Psoas muscle (tissue), 7 donors: ENCODE measurements at regions not wholly inside any gene's neighbourhood (a gene's known extent, or its start where the extent isn't known, plus 50 kb on each side); places are given as distances from the start of the nearest gene placed in this dataset.

Experiments
- ATAC-seq, 4 donors: fragments of 200-7000 bp; cut with Tn5 transposase; one replicate each; pipeline ENCODE4 v1.9.1; 2020; ENCODE audit warnings: moderate library complexity in 3 of 4, mild to moderate bottlenecking in 2 of 4
- DNase-seq, 2 donors: peaks; one replicate each; pipeline ENCODE4 v3.0.0-alpha.2; 2020
- H3K27ac ChIP-seq: fragments of 200-600 bp; one replicate; pipeline ENCODE4 v1.8.0; 2022
- H3K27me3 ChIP-seq, 3 donors: fragments of 200-600 bp in 1 of 3; one replicate each; pipeline versions ENCODE4 v1.6.1 to v1.8.0; 2013 to 2022; ENCODE audit warnings: low read length in 2 of 3, mild to moderate bottlenecking in 2 of 3, moderate library complexity in 1 of 3; ENCODE audit not compliant: insufficient read depth in 3 of 3
- H3K36me3 ChIP-seq, 2 donors: fragments of 200-600 bp in 1 of 2; one replicate each; pipeline versions ENCODE4 v1.6.1 to v1.8.0; 2013 to 2022; ENCODE audit warnings: low read depth in 1 of 2, mild to moderate bottlenecking in 1 of 2, moderate library complexity in 1 of 2; ENCODE audit not compliant: insufficient read depth in 1 of 2
- H3K4me1 ChIP-seq: fragments of 200-600 bp; one replicate; pipeline ENCODE4 v1.8.0; 2022
- H3K4me3 ChIP-seq: fragments of 200-600 bp; one replicate; pipeline ENCODE4 v1.8.0; 2022; ENCODE audit warnings: mild to moderate bottlenecking
- H3K9me3 ChIP-seq: fragments of 200-600 bp; one replicate; pipeline ENCODE4 v1.8.0; 2022
- CTCF ChIP-seq: fragments of 200-600 bp; IDR thresholded peaks from one replicate; pipeline ENCODE4 v1.8.0; 2022; ENCODE audit warnings: antibody characterized with exemption
- WGBS, 3 donors: extraction: QIAGEN DNeasy Blood & Tissue Kit; methylation state at CpG; one replicate each; pipeline versions ENCODE4 v1.1.6 to v1.1.7; 2013; 5-methylcytosine and 5-hydroxymethylcytosine counted together
- intact Hi-C, 2 donors: fragments of 100-400 bp; cut with DNase I; formaldehyde crosslinking; loops; one replicate each; pipeline versions ENCODE4 v1.11.0 to v1.14.2; 2022
- donor health status: healthy with polysubstance abuse.
- donor health status: DM: no; HTN: no; CAD: no; lungs with moderate emphysema.
- donor health status: Bipolar disorder and iron deficiency.
- donor health status: healthy.
- donor health status: DM: yes; HTN: yes; CAD: no.
- donor health status: DM: no; HTN: no; CAD: no.
- donor health status: DM: yes; HTN: yes; CAD: no.

DNA sequence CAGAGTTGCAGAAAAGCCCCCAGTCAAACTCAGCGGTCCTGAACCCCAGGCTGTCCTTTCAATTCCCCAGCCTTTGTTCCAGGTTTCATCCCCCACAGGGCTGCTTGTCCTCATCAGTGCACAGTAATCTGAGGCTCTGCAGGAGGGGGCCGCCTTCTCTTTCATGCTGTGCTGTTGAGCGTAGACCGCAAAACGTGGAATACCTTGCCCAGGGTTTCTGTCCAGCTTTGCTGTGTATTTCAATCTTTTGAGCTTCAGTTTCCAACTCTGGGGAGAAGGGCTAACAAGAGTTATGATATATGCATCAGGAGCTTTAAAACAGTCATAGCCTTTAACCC lies 64.8 kb downstream of the FAM43A start:
- Histone ChIP-seq H3K4me3 (no peak overlapping the region), H3K4me1 (no peaks in the 10 kb centered on the region), H3K27me3 (no peaks in the 10 kb centered on the region), H3K27ac (no peak overlapping the region), H3K9me3 (no peaks in the 10 kb centered on the region), H3K36me3 (no peaks in the 10 kb centered on the region)
- DNase-seq = no peak
- intact Hi-C loops = no loop called here
- no peak for ATAC-seq
- WGBS, 3 donors = 72 to 74% (median 73%) methylated on average over 5 of the region's 5 CpGs
- TF ChIP-seq CTCF = no peak

GRCh38 chr3:194755671-194756459 lies 70.2 kb downstream of the FAM43A start:
- peaks cover 15% of the 10 kb centered on the region for H3K4me1 ChIP-seq
- intact Hi-C loops = no loop called here
- no peak overlapping the region for H3K4me3 ChIP-seq
- H3K36me3 ChIP-seq = no peaks in the 10 kb centered on the region
- TF ChIP-seq CTCF = no peak
- DNase-seq = no peak
- peak in 2 of 4 donors; percentile 1 to 41 for ATAC-seq
- no peak overlapping the region for H3K27ac ChIP-seq
- no peaks in the 10 kb centered on the region for H3K27me3 ChIP-seq
- WGBS, 3 donors = 47 to 65% (median 53%) methylated on average over 29 of the region's 29 CpGs
- no peaks in the 10 kb centered on the region for H3K9me3 ChIP-seq

- no peaks in the 10 kb centered on the region for H3K36me3 ChIP-seq
- no peaks in the 10 kb centered on the region for H3K27me3 ChIP-seq
- peak in 1 of 4 donors; percentile 18 for ATAC-seq
- H3K27ac ChIP-seq = no peak overlapping the region
- intact Hi-C loops = no loop called here
- peaks cover 15% of the 10 kb centered on the region for H3K4me1 ChIP-seq
- TF ChIP-seq CTCF = no peak
- DNase-seq = no peak
- no peaks in the 10 kb centered on the region for H3K9me3 ChIP-seq
- no peak overlapping the region for H3K4me3 ChIP-seq
- 20 to 28% (median 26%) methylated on average over 4 of the region's 4 CpGs for WGBS, 3 donors
These were observed 70.7 kb downstream of the FAM43A start for GRCh38 chr3:194756460-194756779.

DNA sequence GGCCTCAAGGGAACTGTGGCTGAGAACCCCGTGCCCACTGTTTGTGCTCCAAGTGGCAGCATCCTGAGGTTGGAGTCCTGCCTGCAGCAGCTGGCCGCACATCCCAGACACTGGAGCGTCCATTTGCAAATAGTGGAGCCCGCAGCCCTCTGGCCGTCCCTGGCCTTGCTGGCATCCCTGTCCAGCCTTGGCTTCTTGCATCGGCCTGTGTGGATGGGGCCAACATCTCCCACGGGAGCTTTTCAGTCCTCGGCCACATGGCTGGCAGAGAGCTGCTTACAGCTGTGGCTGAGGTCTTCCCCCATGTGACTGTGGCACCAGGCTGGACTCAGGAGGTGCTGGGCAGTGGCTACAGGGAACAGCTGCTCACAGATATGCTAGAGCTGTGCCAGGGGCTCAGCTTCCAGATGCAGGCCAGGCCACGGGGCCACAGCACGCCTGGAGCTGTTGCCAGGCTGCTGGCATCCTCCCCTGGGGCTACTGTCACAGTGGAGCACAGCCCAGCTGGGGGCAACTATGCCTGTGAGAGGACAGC lies 71.2 kb downstream of the FAM43A start:
- peak; percentile 54 to 88 for DNase-seq
- no peak for TF ChIP-seq CTCF

DNA sequence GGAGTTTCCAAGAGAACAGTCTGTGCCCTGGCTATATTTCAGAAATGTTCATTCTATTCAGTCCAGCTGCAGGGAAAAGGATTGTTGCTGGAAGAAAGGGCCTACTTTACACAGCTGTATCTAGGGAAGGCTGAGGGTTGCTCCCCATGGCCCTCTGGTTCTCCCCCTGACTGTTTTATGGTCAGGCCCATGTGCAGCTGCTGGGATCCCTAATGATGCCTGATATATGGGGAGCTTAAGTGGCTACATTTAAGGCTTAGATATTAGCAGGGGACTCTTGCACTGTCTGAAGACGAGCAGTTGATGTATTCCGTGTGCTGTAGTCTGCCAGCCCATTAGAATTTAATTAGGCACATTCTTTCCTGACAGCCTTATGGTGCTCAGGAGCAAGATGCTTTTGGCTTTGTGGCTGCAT lies 72.0 kb downstream of the FAM43A start:
- Histone ChIP-seq H3K4me1 (peaks cover 15% of the 10 kb centered on the region), H3K27ac (no peak overlapping the region), H3K4me3 (no peak overlapping the region), H3K27me3 (no peaks in the 10 kb centered on the region), H3K9me3 (no peaks in the 10 kb centered on the region), H3K36me3 (no peaks in the 10 kb centered on the region)
- 24 to 56% (median 35%) methylated on average over 2 of the region's 2 CpGs for WGBS, 3 donors
- intact Hi-C loops = no loop called here
- ATAC-seq = peak in 3 of 4 donors; percentile 11 to 37 (median 15)
- TF ChIP-seq CTCF = no peak
- no peak for DNase-seq

More for the DNA sequence above, 71.2 kb downstream of the FAM43A start:
- Histone ChIP-seq H3K27me3 (no peaks in the 10 kb centered on the region), H3K27ac (no peak overlapping the region), H3K4me3 (no peak overlapping the region), H3K4me1 (peaks cover 15% of the 10 kb centered on the region), H3K36me3 (no peaks in the 10 kb centered on the region), H3K9me3 (no peaks in the 10 kb centered on the region)
- 15 to 26% (median 19%) methylated on average over 10 of the region's 10 CpGs for WGBS, 3 donors
- peak; percentile 85 to 97 (median 95) for ATAC-seq
- intact Hi-C loops = no loop called here
